SK-N-SH (cell line): ENCODE measurements at regions not wholly inside any gene's neighbourhood (a gene's known extent, or its start where the extent isn't known, plus 50 kb on each side); places are given as distances from the start of the nearest gene placed in this dataset.
A peak's percentile ranks its signal among the peaks of the same experiment; 100 is the strongest.

Experiments
- CTCF ChIA-PET: fragments of 300-600, 350-600 bp; formaldehyde crosslinking; extraction: SDS; loops from one replicate; lab custom pipeline; 2021; lab: Yijun Ruan, JAX
- POLR2A ChIA-PET: fragments of 350-600 bp; sonication (Branson Sonifier 250); formaldehyde crosslinking; extraction: SDS; loops from one replicate; lab custom pipeline; 2020; ENCODE audit warnings: antibody characterized with exemption, inconsistent platforms; lab: Yijun Ruan, JAX
- DNase-seq: peaks from one replicate; pipeline ENCODE4 v3.0.0; 2012
- H2AFZ ChIP-seq: fragments of 200-600 bp; sonication (generic); 2 replicates; pipeline ENCODE4 v1.8.1; 2016; ENCODE audit warnings: antibody characterized with exemption, mild to moderate bottlenecking, low read depth
- H3F3A ChIP-seq: fragments of 200-600 bp; sonication (generic); replicated peaks from 2 replicates; pipeline ENCODE3; 2016; ENCODE audit warnings: antibody characterized with exemption, mild to moderate bottlenecking; ENCODE audit not compliant: insufficient read depth
- H3K27ac ChIP-seq, 2 experiments: fragments of 200-500 bp in 1 of 2; fragments of 200-600 bp in 1 of 2; sonication (Bioruptor generic) in 1 of 2; sonication (generic), shearing (Covaris generic) in 1 of 2; 2 replicates each; pipeline versions ENCODE4 v1.5.1 to v1.6.1; 2014 to 2016; ENCODE audit warnings: low read depth in 2 of 2, inconsistent platforms in 1 of 2, low read length in 1 of 2, mild to moderate bottlenecking in 1 of 2, mixed read lengths in 1 of 2
- H3K27me3 ChIP-seq: fragments of 200-600 bp; sonication (generic), shearing (Covaris generic); 2 replicates; pipeline ENCODE4 v1.6.1; 2016; ENCODE audit warnings: mixed run types; ENCODE audit not compliant: insufficient read depth
- H3K36me3 ChIP-seq, 2 experiments: fragments of 200-500 bp in 1 of 2; fragments of 200-600 bp in 1 of 2; sonication (Bioruptor generic) in 1 of 2; sonication (generic) in 1 of 2; replicated peaks in 1 of 2; 2 replicates each; pipeline versions ENCODE3 to v1.5.1; 2014 to 2016; ENCODE audit warnings: low read length in 1 of 2, mild to moderate bottlenecking in 1 of 2; ENCODE audit not compliant: insufficient read depth in 2 of 2, control insufficient read depth in 1 of 2
- H3K4me1 ChIP-seq, 2 experiments: fragments of 200-500 bp in 1 of 2; fragments of 200-600 bp in 1 of 2; sonication (Bioruptor generic) in 1 of 2; sonication (generic), shearing (Covaris generic) in 1 of 2; 2 replicates each; pipeline versions ENCODE4 v1.5.1 to v1.6.1; 2014 to 2016; ENCODE audit warnings: low read depth in 1 of 2, low read length in 1 of 2, mixed run types in 1 of 2; ENCODE audit not compliant: insufficient read depth in 2 of 2, control insufficient read depth in 1 of 2
- H3K4me2 ChIP-seq: fragments of 200-600 bp; sonication (generic), shearing (Covaris generic); 2 replicates; pipeline ENCODE4 v1.6.1; 2017; ENCODE audit warnings: mixed run types
- H3K4me3 ChIP-seq, 2 experiments: fragments of 200-500 bp in 1 of 2; fragments of 200-600 bp in 1 of 2; sonication (Bioruptor generic) in 1 of 2; sonication (generic), shearing (Covaris generic) in 1 of 2; 2 replicates each; pipeline versions ENCODE4 v1.5.1 to v1.8.1; 2014 to 2016; ENCODE audit warnings: low read depth in 2 of 2, inconsistent platforms in 1 of 2, low read length in 1 of 2, mild to moderate bottlenecking in 1 of 2, mixed read lengths in 1 of 2, moderate library complexity in 1 of 2
- H3K79me2 ChIP-seq: fragments of 200-600 bp; sonication (generic); 2 replicates; pipeline ENCODE4 v1.8.1; 2017; ENCODE audit warnings: mild to moderate bottlenecking; ENCODE audit not compliant: insufficient read depth
- H3K9ac ChIP-seq: fragments of 200-600 bp; sonication (generic); 2 replicates; pipeline ENCODE4 v1.6.1; 2017; ENCODE audit warnings: mixed run types
- H3K9me2 ChIP-seq: fragments of 200-600 bp; sonication (generic); 2 replicates; pipeline ENCODE4 v1.6.1; 2017; ENCODE audit warnings: mixed run types
- H3K9me3 ChIP-seq: fragments of 200-600 bp; sonication (generic); 2 replicates; pipeline ENCODE4 v1.6.1; 2017; ENCODE audit warnings: mixed run types, mild to moderate bottlenecking, moderate library complexity
- H4K20me1 ChIP-seq: fragments of 200-600 bp; sonication (generic); 2 replicates; pipeline ENCODE4 v1.6.1; 2017; ENCODE audit warnings: mild to moderate bottlenecking, mixed run types; ENCODE audit not compliant: insufficient read depth
- CHD2 ChIP-seq: fragments of 150-350 bp; IDR thresholded peaks from 2 replicates; pipeline ENCODE4 v1.6.1; 2018; ENCODE audit warnings: low read length; ENCODE audit not compliant: partially characterized antibody
- FOSL2 ChIP-seq: IDR thresholded peaks from 2 replicates; pipeline ENCODE4 v1.4.0; 2012; ENCODE audit warnings: low read depth, mild to moderate bottlenecking, moderate library complexity, borderline replicate concordance
- FOXJ3 ChIP-seq: sonication (generic); formaldehyde crosslinking; IDR thresholded peaks from 2 replicates; pipeline ENCODE4 v1.5.1; 2020; ENCODE audit warnings: mild to moderate bottlenecking, missing genetic modification reagents
- GATA2 ChIP-seq: sonication (generic); formaldehyde crosslinking; IDR thresholded peaks from 2 replicates; pipeline ENCODE4 v1.5.0; 2020; ENCODE audit warnings: mild to moderate bottlenecking, missing genetic modification reagents
- JUND ChIP-seq: IDR thresholded peaks from 2 replicates; pipeline ENCODE4 v1.4.0; 2012
- MEF2A ChIP-seq: IDR thresholded peaks from 2 replicates; pipeline ENCODE4 v1.4.0; 2012; ENCODE audit warnings: low read depth, borderline replicate concordance
- POLR2AphosphoS5 ChIP-seq: IDR thresholded peaks from 2 replicates; pipeline ENCODE4 v1.6.1; 2012; ENCODE audit warnings: low read depth, low read length
- RAD21 ChIP-seq: IDR thresholded peaks from 2 replicates; pipeline ENCODE4 v1.6.1; 2012; ENCODE audit warnings: mild to moderate bottlenecking, low read length
- RXRA ChIP-seq: IDR thresholded peaks from 2 replicates; pipeline ENCODE4 v1.4.0; 2012; ENCODE audit warnings: low read depth, mild to moderate bottlenecking, borderline replicate concordance
- TAF1 ChIP-seq: IDR thresholded peaks from 2 replicates; pipeline ENCODE4 v1.6.1; 2012; ENCODE audit warnings: low read depth, mild to moderate bottlenecking, low read length, moderate library complexity, borderline replicate concordance
- TCF12 ChIP-seq: IDR thresholded peaks from 2 replicates; pipeline ENCODE4 v1.4.0; 2012
- USF1 ChIP-seq: IDR thresholded peaks from 2 replicates; pipeline ENCODE4 v1.4.0; 2012; ENCODE audit warnings: low read depth, borderline replicate concordance
- WGBS: methylation state at CpG from one replicate; pipeline ENCODE4 v1.1.6; 2017; ENCODE audit warnings: low lambda C conversion rate; 5-methylcytosine and 5-hydroxymethylcytosine counted together
- TF ChIP-seq, protein P1 (sequence below): IDR thresholded peaks from 2 replicates; pipeline ENCODE4; 2012

GRCh38 chr1:168410464-168410863 is 129.8 kb downstream of the TBX19 start:
- POLR2A ChIA-PET, result no interaction called here

DNA sequence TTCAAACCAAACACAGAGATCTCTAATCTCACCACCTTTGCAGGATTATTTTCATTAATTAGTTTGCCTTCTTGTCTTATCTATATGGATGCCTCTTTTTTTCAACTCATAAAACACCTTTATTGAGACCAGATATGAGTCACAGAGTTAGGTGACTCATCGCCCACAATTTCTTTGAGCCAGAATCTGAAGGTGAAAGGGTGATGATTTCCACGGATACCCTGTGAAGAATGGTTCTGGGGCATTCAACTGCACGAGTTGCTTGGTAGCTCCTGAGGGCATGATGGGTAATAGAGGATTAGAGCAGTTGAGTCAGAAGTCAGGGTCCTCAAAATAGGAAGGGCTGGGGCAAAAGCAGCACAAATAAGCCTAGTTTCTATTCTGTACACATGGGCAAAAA is 128.2 kb downstream of the TBX19 start:
- ChIA-PET POLR2A (no interaction called here), CTCF (interaction anchor here (3.0 kb wide), 1 partner anchor 66 kb away, joined by 8 read pairs; no protein-coding TSS in a partner anchor)
- H3K4me1 ChIP-seq, result no peaks in the 10 kb centered on the region; a peak in 2 of 4 replicates
- no peaks in the 10 kb centered on the region for H3K9me2 ChIP-seq
- no peak overlapping the region for H3K4me2 ChIP-seq
- H3K9me3 ChIP-seq, result no peaks in the 10 kb centered on the region; the same call in 1 of the 2 replicates
- TF ChIP-seq TAF1 (no peak), FOSL2 (peak; percentile 92), RAD21 (no peak), GATA2 (CRISPR knock-in tag) (no peak), JUND (peak; percentile 82), USF1 (no peak), TCF12 (peak; percentile 63), FOXJ3 (no peak), RXRA (0 out of 2 replicates have a peak, but pooled peaks have one; percentile 9), POLR2AphosphoS5 (no peak; the same call in 1 of the 2 replicates)
- TF ChIP-seq, protein P1, sequence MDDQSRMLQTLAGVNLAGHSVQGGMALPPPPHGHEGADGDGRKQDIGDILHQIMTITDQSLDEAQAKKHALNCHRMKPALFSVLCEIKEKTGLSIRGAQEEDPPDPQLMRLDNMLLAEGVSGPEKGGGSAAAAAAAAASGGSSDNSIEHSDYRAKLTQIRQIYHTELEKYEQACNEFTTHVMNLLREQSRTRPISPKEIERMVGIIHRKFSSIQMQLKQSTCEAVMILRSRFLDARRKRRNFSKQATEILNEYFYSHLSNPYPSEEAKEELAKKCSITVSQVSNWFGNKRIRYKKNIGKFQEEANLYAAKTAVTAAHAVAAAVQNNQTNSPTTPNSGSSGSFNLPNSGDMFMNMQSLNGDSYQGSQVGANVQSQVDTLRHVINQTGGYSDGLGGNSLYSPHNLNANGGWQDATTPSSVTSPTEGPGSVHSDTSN, result peak; percentile 45; the same call in 1 of the 2 replicates
- DNase-seq, result no peak
- no peaks in the 10 kb centered on the region for H3K36me3 ChIP-seq
- no peaks in the 10 kb centered on the region for H4K20me1 ChIP-seq
- no peak overlapping the region for H3K9ac ChIP-seq
- no peak overlapping the region for H3K4me3 ChIP-seq
- H3K27ac ChIP-seq, result no peak overlapping the region
- H3K79me2 ChIP-seq, result no peaks in the 10 kb centered on the region
- no peaks in the 10 kb centered on the region for H3K27me3 ChIP-seq
- WGBS, result 23% methylated on average over 3 of the region's 3 CpGs
- H2AFZ ChIP-seq, result no peak overlapping the region
- H3F3A ChIP-seq, result peaks cover 3% of the 10 kb centered on the region

More at GRCh38 chr1:168410464-168410863, 129.8 kb downstream of the TBX19 start:
- Histone ChIP-seq H4K20me1 (no peaks in the 10 kb centered on the region), H3F3A (peaks cover 3% of the 10 kb centered on the region), H2AFZ (no peak overlapping the region), H3K4me1 (no peaks in the 10 kb centered on the region; a peak in 2 of 4 replicates), H3K27ac (no peak overlapping the region), H3K27me3 (no peaks in the 10 kb centered on the region), H3K4me2 (no peak overlapping the region), H3K9ac (no peak overlapping the region), H3K36me3 (no peaks in the 10 kb centered on the region), H3K9me3 (no peaks in the 10 kb centered on the region; the same call in 1 of the 2 replicates), H3K9me2 (no peaks in the 10 kb centered on the region), H3K79me2 (no peaks in the 10 kb centered on the region), H3K4me3 (no peak overlapping the region)
- WGBS, result 93% methylated on average over 8 of the region's 8 CpGs
- TF ChIP-seq MEF2A, result no peak
- no peak for TF ChIP-seq CHD2
- TF ChIP-seq POLR2AphosphoS5, result no peak
- TF ChIP-seq USF1, result no peak
- TF ChIP-seq TCF12, result no peak
- DNase-seq, result no peak
- CTCF ChIA-PET, result no interaction called here
